HG02571 (cell line): ENCODE measurements at regions not wholly inside any gene's neighbourhood (a gene's known extent, or its start where the extent isn't known, plus 50 kb on each side); places are given as distances from the start of the nearest gene placed in this dataset.
"Not testable (repeated sequence)": the region's sequence is repeated elsewhere in the genome, so short reads cannot be mapped to it uniquely, and the experiment has no call there.

ENCODE experiments used
- ATAC-seq: cut with Tn5 transposase; IDR thresholded peaks from one replicate; pipeline ENCODE4 v1.9.1; 2021; ENCODE audit warnings: mild to moderate bottlenecking, moderate library complexity; ENCODE audit not compliant: unreplicated experiment

DNA sequence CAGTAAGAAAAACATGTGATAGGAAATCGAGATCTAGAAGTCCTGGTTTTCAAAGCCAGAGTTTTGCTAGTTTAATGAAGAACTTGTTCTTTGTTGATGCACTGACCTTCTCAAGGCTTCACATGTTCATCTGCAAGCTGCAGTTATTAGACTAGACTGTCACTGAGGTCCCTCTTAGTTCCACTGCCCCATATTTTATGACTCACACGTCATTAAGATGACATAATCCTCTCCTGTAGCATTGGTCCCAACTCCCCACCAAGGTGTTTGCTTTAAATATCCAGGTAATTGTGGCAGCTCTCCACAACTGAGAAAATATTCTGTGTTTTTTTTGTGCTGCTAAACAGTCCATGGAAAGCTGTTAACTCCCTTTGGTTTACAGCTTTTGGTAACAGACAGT is 149.7 kb downstream of the MREG start:
- no peak for ATAC-seq

DNA sequence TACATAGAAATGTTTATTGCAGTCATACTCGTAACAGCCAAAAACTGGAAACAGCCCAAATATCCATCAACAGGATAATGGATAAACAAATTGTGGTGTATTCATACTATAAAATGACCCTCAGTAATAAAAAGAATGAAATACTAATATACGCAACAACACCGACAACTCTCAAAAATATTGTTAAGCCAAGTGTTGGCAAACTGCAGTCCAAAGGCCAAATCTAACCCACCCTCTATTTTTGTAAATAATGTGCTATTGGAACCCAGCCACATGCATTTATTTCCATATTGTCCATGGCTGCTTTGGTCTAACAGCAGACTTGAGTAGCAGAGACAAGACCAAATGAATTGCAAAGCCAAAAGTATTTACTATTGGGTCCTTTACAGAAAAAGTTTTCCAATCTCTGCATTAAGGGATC is 151.0 kb downstream of the MREG start:
- ATAC-seq: no peak

DNA sequence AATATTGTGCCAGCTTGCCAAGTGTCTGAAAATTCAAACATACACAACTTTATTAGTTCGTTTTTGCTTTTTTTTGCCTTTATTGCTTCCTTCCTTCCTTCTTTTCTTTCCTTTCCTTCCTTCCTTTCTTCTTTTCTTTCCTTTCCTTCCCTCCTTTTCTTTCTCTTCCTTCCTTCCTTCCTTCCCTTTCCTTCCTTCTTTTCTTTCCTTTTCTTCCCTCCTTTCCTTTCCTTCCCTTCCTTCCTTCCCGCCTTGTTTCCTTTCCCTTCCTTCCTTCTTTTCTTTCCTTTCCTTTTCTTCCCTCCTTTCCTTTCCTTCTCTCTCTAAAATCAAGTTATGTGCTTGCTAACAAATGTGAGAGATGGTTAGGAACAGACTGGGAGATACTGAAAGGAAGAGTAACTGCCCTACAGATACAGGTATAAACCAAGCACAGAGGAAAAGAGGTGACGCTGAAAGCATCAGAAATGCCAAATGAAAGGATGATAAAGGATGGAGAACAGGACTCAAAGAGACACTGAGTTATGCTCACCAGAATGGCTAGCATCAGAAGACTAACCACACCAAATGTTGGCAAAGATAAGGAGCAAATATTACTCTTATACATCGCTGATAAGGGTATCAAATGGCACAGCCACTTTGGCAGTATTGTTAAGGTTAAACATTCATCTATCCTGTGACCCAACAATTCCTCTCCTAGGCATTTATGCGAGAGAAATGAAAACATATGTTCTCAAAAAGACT is 151.6 kb downstream of the MREG start:
- no peak for ATAC-seq

DNA sequence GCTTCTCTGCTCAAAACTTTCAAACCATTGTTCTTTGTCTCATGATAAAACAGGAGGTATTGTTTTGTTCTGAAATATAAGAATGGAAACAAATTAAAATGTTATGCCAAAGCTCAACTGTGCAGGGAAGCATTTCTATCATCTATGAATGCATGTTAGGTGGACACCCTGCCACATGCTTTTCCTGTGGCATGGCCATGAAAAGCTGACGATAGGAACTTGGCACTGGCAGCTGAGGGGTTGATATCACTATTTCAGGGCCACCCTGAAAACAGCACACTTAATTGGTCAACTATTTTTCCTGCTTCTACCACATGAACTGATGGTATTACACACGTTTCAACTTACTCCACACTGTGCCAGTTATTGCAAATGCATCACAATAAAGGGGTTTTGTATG is 157.3 kb downstream of the MREG start:
- ATAC-seq: no peak

DNA sequence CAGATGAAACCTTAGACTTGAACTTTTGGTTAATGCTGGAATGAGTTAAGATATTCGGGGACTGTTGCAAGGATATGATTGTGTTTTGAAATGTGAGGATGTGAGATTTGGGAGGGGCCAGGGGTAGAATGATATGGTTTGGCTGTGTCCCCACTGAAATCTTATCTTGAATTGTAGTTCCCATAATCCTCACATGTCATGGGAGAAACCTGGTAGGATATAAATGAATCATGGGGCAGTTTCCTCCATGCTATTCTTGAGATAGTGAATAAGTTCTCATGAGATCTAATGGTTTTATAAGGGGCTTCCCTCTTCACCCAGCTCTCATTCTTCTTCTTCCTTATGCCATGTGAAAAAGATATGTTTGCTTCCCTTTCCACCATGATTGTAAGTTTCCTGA is 158.0 kb downstream of the MREG start:
- not testable (repeated sequence) for ATAC-seq

DNA sequence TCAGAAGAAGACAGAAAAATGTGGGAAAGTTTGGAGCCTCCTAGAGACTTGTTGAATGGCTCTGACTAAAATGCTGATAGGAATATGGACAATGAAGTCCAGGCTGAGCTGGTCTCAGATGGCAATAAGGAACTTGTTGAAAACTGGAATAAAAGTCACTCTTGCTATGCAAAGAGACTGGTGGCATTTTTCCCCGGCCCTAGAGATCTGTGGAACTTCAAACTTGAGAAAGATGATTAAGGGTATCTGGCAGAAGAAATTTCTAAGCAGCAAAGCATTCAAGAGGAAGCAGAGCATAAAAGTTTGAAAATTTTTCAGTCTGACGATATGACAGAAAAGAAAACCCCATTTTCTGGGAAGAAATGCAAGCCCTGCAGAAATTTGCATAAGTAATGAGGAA is 159.3 kb downstream of the MREG start:
- ATAC-seq: no peak

DNA sequence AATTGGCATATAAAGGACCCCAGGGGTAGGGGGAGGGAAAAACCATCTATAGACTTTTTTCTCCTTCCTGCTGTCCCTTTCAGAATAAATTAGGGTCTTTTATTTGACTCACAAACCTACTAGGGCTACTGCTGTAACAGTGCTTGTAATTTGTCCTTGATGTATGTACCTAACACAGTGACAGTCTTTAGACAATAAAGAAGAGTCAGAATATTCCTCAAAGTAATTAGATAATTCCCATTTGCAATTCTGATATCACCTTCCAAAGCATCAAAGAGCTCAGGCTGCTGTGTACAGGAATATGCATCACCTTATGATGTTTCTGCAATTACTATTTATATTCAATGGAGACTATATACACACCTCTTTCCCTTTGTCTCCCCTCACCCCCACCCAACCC is 161.7 kb downstream of the MREG start:
- ATAC-seq: no peak

DNA sequence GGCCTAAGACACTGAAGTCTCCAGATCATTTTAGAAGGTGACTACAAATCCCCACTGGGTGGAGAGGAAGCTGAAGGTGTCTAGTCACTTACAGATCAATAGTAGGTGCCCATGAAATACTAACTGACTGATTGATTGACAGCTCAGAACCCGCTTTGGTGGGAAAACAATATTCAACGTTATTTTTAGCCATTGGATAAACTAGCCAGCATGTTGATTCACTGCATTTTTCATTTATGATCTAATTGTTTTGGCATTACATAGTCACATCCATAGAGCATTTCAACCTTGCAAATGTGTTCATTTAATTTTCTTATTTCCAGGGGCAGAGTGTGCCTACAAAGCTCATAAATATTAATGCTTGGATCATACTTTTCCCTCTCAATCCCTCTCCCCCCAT is 162.3 kb downstream of the MREG start:
- no peak for ATAC-seq

DNA sequence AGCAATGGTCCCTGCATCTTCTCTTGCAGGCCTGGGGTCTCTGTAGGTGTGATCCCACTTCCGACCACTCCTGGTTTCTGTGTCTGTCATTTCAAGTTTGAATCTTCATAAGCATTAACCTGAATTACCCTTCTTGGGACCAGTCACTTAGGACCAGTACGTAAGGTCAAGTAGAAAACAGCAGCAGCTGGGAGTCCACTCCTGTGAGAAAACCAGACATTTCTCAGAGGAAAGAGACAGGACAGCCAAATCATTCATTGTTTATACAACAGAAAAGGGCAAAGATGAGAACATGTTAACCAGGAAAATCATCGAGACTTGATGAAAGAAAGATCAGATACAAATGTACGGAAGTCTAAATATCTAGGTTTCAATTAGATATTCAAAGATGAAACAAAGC is 163.0 kb downstream of the MREG start:
- ATAC-seq: no peak

DNA sequence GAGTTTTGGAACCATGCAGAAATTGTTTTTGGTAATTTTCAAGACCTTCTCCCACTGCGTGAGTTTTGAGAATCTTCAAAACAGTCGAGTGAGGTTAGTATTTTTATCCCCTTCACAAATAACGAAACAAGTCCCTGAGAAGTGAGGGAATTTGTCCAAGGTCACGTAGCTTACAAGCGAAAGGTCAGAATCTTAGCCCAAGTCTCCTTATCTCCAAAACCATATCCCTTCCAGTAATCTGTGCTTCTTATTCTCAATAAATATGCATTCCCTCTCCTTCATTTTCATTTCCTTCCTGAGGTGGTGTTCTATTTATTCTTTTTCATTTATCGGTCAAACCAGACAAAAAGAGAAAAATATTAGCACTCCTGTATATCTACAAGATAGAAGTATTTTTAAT is 163.6 kb downstream of the MREG start:
- ATAC-seq: no peak

DNA sequence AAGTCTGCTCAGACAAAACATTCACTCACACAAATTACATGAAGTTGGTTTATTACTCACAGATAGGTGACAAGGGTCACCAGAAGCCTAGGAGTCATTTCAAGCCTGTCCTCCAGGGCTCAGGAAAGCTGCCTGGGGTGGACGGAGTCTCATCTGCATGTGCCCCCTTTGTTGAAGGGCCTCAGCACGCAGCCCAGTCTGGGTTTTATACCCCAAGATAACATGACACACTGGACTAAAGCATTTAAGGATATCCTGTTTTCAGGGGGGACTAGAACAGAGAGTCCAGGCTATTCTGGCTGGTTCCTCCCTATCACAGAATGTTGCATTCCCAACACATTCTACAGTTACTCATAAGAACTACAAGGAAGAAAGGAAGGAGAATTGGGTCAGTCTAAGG is 164.7 kb downstream of the MREG start:
- ATAC-seq: no peak

DNA sequence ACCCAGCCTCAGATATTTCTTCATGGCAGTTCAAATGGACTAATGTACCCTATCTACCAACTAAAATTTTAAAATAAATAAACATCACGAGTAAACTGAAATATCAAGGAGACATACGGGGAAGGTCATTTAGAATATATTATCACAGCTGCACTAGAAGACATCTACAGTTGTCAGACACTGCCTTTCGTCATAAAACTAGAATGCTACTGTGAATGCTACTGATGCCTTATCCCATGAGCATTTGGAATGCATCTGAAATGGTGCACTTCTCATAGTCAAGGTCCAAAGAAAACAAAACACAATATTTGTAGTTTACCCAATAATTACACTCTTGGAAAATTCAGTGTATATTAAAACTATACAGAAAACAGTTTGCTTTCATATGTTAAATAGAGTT is 165.2 kb downstream of the MREG start:
- no peak for ATAC-seq

DNA sequence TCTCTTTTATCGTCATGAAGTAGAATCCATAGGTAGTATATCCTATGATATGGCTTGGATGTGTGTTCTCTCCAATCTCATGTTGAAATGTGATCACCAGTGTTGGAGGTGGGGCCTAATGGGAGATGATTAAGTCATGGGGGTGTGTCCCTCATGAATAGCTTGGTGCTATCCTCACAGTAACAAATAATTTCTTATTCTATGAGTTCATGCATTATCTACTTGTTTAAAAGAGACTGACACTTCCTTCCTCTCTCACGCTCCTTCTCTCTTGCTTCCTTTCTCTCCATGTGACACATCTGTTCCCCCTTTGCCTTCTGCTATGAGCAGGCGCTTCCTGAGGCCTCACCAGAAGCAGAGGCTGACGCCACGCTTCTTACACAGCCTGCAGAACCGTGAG is 165.6 kb downstream of the MREG start:
- no peak for ATAC-seq

DNA sequence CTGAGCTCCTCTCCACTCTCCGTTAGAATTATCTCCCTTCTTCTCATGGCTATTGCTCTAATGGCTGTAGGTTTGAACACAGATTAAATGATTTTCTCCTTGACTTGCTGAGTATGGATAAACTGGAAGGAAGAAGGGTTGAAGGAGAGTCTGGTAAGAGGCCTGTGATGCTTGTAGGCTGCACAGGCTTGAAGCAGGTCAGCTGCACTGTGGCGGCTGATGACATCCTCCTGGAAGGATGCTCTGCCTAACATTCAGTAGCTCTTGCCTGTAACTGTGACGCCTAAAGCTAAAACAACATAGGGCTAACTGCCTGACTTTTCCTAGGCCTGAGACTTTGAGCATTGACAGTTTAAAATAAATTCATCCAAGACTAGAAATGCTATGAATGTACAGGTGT is 166.3 kb downstream of the MREG start:
- ATAC-seq: no peak

DNA sequence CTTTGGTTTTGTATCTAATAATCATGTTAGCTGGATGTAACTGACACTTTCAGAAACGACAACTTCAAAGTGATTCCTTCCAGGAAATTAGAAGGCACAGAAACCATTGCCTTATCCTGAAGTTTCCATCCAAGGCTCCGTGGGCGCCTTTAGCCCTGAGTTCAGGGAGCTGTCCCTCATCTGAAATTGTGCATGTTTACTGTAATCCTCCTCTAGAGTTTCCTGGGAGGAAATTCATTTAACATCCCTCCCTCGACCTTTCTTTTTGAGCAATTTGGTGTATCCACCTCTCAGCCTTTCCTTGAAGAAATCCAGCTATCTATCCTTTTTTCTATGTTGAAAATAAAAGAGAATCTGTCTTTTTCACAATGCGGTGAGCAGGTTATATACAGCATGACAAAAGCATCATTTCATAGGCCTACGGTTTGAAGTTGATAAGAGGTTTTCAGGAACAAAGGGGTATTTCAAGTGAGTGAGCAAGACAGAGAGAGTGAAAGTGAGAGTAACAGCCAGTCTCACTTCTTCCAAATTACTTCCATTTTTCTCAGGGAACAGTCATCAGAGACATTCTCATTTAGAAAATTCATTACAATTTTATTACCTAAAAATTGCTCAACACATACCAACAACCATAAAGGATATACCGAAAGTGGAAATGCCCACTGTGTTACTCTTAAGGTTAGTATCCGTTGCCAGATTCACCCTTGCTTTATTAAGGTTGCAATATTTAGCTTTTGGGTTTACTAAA is 167.3 kb downstream of the MREG start:
- ATAC-seq: no peak

DNA sequence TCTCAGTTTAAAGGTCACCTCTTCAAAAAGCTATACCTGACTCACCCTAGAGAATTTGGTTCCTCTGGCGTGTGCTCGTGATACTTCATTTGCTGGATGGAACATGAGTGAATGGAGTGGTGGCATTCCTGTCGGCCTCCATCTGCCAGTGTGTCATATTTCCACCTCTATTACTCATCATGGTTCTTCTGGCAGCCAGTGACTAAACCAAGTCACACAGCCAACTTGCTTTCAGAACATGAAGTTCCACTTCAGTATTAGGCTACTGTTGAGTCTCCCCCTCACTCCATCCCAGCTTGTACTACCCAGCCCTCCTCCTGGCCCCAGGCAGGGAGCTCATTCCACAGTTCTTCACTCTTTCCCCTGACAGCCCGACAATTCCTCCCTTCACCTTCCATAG is 169.8 kb downstream of the MREG start:
- no peak for ATAC-seq

DNA sequence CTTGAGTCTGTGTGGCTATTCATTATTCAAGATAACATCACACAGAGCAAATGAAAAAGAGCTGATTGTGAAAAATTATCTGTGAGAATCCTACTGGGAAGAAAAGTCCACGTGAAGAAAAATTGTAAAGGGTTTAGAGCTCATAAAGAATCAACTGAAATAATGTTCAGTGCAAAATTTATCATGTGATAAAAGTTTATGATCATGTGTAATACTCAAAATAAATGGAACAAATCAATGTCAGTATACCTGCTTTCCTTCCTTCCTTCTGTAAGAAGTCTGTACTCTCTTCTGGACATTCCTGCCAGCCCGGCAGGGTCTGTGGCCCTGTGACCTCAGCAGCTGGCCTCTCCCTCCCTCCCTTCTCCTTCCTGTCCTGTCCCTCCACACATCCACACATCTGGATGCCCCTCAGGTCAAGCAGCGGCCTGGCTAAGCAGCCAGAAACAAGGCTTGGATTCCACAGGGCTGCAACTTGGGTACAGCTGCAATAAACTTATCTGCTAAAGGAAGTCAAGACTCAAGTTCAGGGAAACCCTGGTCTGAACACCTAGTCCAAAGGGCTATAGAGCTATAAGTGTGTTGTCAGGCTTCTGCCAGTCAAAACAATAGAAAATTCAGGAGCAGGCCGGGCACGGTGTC is 172.1 kb downstream of the MREG start:
- no peak for ATAC-seq

DNA sequence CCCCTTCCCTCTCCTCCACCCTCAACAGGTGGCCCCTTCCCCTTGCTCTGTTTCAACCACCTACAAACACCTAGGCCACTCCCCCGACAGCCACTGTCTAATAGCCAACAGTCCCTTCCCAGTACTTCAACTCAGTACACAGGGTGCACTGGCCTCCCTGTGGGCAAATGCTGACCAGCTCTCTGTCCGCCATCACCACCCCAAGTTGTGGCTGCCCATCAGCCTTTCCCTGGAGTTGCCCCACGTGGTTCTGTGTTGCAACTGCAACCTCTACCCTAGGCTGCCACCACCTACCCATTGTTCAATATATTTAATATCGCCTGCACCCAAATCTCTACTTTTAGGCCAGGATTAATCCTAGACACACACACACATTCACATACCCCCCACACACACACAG is 173.5 kb downstream of the MREG start:
- no peak for ATAC-seq

DNA sequence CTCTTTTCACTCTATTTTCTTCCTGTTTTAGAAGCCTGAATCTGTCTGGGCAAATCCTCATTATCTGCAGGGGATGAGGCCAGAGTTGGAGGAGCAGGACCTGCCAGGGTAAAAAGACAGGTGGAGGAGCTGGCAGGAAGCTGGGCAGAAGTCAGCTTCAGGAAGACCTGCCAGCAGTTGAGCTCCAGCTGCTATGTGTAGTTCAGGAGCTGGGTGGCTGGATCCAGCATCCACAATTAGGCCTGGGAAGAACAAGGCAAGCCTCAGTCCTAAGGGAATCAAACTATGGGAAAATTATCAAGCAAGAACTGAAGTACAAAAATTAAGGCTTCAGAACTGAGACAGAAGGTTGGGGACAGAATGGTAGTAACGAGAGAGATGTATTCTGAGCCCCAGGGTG is 174.0 kb downstream of the MREG start:
- no peak for ATAC-seq

DNA sequence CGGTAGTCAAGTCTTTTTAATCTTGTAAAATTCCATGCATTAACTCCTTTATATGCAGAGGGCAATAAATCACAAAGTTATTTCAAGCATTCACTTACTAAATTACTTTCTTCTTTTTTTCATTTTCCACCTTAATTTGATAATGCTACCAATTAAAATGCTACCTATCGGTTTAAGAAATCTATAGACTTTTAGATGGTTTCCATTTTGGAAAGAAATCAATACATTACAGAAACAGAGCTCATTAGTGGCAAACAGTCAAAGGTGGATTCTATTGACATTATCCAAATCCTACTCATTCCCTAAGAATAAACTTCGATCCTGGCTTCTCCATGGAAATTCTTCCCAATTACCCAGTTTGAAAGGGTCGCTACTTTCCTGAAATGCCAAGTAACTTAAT is 176.5 kb downstream of the MREG start:
- ATAC-seq: no peak

DNA sequence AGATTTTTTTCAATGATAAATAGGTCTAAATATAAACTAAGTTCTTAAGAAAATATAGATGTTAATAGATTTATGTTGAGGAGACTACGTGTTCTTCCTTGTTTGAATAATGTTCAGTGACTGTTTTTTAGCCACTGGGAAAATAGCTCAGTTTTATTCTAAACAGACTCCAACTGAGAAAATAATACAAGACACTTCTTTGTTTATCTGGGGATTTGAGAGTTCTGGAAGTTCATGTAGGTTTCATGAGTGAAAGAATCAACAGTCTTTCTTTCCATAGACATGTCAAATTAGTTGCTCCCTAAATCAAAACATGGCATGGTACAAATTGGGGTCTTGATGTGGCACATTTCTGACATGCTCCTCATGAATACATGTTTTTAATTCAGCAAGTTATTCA is 177.7 kb downstream of the MREG start:
- ATAC-seq: no peak

DNA sequence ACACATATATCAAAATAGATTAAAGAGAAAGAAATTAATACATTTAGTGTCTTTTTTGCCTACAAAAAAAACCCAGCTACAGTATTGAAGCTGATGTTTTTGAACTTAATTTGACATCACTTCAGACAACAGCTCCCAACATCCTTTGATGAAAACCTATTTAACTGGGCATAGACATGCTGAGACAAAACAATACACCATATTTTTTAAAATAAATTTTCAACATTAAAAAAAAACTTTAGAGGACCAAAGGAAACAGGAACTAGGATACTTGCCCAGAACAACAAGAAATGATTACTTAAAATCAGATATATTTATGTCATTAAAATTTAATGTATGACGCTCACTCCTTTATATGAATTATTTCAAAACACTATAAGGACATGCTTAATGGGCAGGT is 178.1 kb downstream of the MREG start:
- ATAC-seq: no peak
